GM18909 (cell line): ENCODE measurements at regions not wholly inside any gene's neighbourhood (a gene's known extent, or its start where the extent isn't known, plus 50 kb on each side); places are given as distances from the start of the nearest gene placed in this dataset.
A peak's percentile ranks its signal among the peaks of the same experiment; 100 is the strongest.

Experiments
- ATAC-seq: cut with Tn5 transposase; IDR thresholded peaks from one replicate; pipeline ENCODE4 v1.9.1; 2021; ENCODE audit warnings: mild to moderate bottlenecking; ENCODE audit not compliant: unreplicated experiment, poor library complexity

DNA sequence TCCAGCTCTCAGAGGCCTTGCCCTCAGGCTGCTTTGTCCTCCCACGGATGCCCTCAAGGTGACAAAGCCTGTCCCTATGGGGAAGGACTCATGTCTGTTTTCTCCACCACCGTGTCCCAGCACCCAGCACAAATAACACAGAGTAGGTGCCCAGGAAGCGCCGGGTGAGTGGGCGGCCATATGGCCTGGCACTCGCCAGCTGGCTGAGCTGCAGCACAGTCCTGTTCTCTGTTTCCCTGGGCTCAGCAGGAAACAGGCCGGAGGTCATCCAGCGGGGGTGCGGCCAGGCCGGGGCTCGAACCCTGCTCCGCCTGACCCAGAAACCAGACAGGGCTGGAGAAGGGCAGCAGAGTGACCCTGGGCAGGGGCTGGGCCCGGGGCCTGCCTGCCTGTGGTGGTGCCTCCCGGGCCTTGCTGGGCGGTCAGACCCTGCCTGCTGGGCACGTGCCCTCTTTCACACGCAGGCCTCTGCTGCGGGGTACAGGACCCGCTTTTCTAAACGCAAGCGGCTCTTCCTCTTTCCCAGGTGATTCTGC, 139.0 kb upstream of the CIBAR2 start:
- ATAC-seq, result no peak

DNA sequence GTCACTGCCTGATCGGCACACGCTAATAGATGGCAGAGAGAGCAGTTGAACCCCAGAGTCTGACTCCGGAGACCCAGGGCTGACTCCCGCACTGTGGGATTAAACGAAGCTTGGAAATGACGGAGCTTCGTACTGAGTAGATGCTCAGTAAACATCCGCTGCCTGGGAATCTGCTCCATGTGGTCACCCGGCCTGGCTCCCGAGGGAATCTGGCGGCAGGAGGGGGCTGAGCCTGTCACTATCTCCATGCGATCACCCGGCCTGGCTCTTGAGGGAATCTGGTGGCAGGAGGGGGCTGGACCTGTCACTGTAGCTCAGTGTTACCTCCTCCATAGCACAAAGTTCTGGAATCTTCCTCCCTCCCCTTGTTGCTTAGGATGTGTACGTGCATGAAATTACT, 139.7 kb upstream of the CIBAR2 start:
- no peak for ATAC-seq

DNA sequence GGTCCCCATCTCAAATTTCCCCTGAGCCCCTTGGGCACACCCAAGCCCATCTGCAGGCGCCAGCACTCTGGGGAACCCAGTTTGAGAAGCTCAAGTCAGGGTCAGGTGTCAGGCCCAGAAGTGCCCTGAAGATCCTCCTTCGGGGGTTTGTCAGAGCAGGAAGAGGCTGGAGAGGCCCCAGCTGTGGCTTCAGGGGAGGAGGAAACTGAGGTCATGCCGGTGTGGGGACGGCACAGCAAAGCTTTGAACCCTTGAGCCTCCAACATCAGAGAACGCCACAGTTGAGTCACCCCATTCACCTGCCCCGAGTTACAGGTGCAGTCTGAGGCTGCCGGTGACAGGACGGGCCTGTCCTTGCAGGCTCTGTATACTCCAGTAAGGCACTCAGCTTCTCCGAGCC, 140.2 kb upstream of the CIBAR2 start:
- no peak for ATAC-seq

DNA sequence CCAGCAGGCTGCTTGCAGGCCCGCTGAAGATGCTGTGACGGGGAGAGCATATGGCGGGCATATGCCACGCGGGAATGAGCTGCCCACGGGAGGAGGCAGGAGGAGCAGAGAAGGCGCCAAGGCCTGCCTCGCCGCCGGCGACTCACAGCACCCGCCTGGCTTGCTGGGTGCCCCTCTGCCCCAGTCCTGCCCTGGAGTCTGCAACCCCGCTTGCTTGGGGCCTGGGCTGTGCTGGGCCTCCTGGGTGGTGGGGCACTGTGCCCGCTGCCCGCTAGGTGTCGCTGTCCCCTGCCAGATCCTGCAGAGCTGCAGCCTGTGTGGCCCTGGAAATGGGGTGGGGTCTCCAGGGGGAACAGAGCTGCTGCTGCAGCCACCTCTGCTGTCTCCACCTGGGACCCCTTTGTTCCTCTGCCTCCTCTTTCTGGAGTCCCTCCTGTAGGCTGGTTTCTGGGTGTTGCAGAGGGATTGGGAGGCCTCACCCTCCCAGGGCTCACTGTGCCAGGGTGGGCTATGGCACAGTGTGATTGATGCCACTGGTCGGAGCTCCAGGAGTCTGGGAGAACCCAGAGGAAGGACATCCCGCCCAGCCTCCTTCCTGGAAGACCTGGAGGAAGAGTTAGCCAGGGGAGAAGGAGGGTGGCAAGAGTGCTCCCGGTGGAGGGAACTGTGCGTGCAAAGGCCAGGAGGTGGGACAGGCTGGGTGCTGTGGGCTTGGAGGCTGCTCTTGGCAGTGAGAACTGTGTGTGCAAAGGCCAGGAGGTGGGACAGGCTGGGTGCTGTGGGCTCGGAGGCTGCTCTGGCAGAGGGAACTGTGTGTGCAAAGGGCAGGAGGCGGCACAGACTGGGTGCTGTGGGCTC, 141.0 kb upstream of the CIBAR2 start:
- ATAC-seq, result peak; percentile 51

DNA sequence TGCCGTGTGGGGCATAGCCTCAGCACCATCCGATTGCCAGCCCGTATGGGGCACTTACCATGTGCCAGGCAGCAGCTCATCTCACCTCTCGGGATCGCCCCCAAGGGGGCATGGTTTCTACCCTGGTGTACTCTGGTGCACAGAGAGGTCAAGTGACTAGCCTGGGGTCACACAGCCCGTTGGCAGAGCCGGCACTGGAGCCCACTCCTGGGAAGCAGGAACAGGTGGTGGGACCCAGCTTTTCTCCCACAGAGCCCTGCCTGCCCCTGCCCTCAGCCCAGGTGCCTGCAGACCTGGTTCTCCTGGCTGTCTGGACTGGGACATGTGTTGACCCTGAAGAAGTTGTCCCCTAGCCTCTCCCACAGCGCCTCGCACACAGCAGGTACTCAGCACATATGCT, 141.8 kb upstream of the CIBAR2 start:
- ATAC-seq, result no peak

DNA sequence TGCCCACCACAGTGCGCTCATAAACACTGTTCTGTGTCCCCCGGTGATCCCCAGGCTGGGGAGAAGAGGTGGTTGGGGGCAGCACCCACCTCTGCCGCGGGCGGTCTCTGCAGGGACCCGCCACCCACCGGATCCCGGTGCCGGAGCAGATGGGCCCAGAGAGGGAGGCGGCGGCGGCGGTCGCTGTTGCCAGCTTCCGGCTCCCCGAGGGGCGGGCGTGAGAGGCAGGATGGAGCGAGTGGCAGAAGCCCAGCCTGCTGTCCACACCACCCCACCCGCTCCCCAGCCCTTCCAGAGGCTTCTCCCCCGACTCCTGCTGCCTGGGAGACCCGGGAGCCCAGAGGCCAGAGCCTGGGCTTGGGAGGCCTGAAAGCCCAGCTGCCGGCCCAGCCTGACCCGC, 142.6 kb upstream of the CIBAR2 start:
- no peak for ATAC-seq

DNA sequence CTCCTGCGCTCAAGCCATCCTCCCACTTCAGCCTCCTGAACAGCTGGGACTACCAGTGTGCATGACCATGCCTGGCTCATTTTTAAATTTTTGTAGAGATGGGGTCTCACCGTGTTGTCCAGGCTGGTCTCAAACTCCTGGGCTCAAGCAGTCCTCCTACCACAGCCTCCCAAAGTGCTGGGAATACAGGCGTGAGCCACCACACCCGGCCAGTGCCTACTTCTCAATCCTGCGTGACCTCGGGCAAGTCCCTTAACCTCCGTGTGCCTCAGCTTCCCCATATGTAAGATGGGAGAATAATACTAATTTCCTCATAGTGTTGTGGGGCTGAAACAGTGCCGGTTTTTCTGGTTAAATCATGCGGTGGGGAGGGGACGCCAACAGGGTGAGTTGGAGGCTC, 143.5 kb upstream of the CIBAR2 start:
- no peak for ATAC-seq

DNA sequence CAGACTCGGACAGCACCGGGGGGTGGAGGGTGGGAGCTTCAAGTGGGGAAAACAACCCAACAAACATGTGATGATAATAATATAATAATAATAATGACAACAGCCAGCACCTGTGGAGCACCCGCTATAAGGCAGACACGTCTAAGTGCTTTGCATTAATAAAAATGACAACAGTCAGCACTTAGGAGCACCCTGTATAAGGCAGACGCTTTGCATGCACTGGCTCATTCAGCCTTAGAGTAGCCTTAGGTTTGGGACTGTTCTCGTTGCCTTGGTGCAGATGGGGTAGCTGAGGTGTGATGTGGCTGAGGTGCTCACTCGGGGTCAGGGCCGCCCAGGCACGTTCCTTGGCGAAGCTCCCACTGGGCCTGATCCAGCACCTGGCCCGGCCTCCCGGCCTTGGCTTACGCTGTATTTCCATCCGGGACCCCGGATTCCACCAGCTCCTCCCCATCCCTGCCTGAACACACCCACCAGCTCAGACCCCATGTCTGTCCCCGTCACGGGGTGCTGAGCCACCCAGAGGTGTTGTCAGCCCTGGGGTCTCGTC, 144.0 kb upstream of the CIBAR2 start:
- ATAC-seq, result no peak

DNA sequence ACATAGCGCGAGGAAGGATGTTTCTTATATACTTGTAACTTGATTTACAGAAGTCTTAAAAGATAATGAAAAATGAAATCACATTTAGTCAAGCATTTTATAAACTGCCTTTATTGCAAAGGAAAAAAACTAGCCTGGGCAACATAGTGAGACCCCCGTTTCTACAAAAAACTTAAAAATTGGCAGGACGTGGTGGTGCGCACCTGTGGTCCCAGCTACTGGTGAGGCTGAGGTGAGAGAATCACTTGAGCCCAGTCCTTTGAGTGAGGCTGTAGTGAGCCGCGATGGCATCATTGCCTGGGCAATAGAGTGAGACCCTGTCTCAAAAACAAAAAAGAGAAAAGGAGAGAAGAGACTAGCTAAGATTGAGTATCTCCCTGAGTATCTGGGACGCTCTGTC, 145.2 kb upstream of the CIBAR2 start:
- ATAC-seq, result no peak

DNA sequence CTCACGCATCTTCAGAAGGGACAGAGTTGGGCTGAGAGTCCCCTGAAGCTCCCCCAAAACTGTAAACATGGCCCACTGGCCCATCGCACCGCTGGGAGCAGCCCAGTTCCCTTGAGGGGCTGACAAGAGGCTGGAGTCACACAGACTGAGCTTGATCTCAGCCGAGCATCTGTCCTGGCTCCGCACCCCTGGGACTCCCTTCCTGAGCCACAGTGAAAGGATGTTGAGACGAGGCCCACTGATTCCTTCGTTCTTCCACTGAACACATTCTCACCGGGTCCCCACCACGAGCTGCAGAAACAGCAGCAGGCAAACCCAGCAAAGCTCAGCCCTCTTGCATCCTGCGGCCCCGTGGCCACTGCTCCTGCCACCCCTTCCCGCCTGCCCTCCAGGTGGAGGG, 145.9 kb upstream of the CIBAR2 start:
- ATAC-seq, result no peak

DNA sequence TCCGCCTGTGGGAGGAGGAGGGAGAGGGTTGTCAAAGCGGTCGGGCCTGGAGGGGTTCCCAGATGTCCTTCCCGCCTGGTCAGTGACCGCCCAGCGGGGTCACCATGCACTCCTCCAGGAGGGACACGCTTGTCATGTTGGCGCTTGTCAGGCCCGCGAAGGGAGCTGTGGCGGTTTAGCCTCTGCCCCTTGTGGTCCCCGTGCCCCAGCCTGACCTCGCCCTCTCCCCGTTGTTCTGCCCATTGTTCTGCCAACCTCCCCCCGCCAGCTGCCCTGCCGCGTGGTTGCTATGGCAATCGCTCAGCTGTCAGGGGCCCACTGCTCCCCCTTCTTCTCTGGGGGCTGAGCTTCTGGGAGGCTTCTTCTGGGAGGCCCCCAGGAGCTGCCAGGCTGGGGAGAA, 146.4 kb upstream of the CIBAR2 start:
- ATAC-seq, result no peak

DNA sequence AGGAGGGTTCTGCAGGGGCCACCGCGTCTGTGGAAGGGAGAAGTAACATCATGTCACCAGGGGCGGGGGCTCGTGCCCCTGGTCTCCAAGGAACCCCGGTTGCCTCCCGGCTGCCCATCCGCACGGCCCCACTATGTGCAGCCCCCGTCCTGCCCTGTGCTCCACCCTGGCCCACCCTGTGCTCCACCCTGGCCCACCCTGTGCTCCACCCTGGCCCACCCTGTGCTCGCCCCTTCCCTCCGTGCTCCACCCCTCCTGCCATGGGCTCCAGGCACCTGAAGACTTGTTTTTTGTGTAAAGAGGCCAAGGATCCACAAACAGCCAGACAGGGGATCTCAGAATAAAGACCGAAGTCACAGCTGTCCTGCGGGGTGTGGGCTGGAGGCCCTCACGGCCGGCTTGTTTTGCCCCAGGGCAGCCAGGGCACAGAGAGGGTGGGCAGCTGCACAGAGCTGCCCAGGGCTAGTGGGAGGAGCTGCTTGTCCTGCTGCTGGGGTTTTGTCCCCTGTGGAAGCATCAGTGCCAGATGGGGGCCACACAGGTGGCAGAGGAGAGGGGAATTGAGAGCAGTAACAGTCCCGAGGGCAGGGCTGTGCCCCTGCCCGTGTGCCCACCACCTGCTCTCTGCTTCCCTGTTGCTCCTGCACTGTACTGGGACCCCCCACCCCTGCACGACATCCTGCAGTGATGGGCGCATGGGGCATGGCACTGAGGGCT, 147.0 kb upstream of the CIBAR2 start:
- no peak for ATAC-seq

DNA sequence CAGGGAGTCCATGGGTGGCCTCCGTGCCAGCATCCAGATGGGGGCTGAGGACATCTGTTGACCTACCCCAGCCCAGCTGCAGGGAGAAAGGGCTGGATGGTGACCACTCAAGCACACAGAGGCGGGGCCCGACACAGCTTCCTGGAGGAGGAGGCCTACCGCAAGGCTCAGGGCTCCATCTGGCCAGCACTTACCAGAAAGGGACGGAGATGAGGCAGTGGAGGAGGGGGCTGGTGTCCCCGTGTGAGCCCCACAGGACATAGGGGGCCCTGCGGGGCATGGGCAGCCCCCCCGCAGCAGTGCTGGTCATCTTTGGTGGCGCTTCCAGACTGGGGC, 147.5 kb upstream of the CIBAR2 start:
- no peak for ATAC-seq

DNA sequence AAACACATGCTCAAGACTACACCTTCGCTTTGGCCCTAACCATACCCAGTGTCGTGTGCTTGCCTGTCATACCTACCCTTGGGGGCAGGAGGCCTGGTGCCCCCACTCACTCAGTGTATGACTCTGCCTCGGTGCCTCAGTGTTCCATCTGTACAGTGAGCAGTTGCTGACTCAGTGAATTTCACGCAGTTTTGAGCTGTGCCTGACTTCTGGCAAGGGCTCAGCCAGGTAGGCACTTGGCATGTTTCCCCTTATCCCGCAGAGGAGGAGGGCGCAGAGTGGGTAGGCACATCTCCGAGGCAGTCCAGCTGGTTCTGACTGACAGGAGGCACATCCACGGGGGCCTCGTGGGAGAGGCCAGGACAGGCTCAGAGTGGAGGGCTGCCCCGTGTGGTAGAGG, 148.9 kb upstream of the CIBAR2 start:
- no peak for ATAC-seq

DNA sequence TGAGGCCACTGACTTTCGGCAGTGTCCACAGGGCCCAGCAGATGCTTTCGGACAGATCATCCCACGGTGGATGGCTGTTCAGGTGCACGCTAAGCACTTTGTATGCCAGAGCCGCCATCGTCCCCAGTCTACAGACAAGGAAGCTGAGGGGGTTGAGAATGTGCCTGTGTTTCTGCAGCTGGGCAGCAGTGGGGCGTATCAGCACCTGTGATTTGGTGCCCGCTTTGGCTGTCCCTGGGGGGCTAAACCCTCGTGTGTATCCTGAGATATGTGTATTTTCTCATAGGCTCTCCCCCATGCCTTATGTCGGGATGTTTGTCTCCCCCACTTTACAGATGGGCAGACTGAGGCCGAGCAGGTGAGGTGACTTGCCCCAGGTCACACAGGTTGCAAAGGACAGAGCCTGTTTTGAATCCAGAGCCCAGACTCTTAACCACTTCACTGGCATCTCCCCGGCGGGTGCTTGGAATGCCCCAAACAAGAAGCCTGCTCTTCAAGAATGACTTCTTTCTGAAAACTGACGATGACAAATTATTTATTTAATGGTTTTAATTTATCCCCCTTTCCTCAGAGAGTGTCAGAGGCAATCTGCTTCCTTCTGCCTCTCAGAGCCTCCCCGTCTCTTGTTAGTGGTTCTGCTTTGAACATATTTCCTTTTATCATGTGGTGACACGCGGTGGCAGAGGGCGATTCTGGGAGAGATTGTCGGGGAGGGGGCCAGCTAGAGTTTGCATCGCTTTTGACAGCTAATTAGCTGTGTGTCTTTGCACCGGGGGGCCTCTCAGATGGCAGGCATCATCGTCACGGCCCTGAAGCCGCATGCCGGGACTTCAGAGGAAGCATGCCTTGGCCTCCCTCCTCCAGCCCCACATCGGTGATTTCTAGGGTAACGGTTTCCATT, 149.6 kb upstream of the CIBAR2 start:
- no peak for ATAC-seq

DNA sequence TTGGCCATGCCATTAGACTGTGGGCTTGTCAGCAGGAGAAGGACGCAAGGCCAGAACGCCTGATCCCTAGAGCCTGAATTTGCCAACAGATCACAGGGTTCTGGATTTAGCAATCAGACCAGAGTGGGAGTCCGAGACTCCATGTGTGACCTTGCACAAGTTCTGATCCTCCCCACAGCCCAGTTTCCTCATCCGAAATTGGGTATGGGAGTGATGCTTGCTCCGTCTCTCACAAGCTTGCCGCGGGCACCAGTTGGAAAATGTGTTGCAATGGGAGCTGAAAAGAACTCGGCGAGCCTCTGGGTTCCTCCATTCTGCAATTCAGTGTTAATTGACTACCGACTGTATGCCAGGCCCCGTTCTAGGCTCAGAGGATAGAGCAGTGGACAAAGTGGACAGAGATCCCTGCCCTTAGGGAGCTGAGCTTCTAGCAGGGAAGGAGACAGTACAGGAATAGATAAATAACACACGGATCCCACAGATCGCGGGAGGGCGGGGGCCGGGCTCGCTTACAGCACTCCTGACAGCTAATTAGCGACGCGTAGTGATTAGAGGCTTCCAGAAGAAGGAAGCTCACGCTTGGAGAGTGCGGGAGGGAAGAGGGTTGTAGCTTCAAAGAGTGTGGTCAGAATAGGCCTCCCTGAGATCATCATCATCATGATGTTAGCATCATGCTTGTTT, 150.4 kb upstream of the CIBAR2 start:
- ATAC-seq, result no peak

DNA sequence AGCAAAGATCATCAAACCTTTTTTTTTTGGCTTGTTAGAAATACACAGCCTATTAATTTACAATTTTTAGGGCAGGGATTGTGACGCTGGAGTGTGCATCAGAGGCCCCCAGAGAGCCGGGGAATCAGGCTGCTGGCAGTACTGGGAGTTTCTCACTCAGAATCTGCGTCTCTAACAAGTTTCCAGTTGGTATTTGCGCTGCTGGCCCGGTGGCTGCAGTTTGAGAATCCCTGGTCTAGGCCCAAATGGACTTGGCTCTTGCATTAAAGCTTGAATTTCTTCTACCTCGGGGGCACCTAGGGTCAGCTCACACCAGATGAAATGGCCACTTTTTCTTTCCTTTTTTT, 150.9 kb upstream of the CIBAR2 start:
- no peak for ATAC-seq

DNA sequence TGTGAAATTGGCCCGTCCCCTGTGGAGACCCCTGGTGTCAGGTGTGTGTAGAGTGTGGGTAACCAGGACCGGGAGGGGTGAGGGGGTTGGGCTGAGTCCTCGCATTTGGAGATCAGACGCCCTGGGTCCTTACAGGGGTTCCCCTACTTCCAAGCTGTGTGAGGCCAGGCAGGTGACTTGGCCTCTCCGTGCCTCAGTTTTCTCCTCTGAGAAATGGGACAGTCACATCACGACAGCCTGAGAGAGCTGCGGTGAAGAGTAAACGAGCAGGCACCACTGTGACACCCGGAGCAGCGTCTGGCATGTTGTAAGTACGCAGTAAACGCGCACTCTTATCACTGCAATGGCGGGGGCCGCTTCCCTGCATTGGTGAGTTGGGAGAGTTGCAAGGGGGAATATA, 152.5 kb upstream of the CIBAR2 start:
- ATAC-seq, result no peak

DNA sequence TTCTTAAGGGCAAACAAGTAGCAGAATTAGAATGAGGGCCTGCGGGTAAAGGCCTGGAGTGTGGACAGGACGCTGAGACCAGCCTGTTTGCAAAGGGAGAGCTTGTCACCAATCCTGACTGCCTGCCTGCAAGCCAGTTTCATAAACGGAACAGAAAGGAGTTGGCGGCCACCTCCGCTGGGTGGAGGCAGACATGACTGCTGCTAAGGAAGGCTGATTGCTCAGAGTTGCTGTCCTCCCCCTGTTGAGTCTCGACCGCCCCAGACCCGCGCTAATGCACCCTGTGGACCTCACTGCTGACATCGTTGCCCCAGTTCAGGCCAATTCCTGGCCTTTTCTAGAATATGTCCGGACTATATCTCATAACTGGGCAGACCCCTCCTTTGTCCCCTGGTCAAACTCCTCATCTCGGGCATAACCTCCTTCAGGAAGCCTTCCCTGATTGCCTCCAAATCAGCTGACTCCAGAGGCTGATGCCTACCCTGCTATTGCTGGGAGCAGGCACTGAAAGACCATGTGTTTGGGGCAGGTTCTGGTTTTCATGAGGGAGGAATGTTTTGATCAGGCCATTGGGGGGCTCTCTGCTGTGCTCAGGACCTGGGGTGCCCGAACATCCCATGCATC, 153.0 kb upstream of the CIBAR2 start:
- ATAC-seq, result no peak

DNA sequence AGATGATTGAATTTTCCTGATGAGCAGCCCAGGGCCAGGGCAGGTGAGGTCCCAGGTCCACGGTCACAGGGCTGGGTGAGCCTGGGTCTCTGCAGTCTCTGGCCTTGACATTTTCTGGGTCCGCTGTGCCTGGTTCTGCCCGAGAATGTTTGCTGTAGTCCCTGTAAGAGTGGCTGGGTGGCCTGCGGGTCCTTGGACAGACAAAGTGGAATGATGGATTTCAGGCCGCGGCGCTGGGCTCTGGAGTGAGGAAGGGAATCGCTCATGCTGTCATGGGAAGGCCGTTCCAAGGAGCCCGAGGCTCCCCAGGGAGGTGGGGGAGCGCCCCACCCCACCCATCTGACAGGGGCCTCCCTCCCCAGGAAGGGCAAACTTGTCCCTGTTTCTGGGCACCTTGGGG, 153.5 kb upstream of the CIBAR2 start:
- ATAC-seq, result no peak
